HepG2 (cell line): ENCODE measurements at regions not wholly inside any gene's neighbourhood (a gene's known extent, or its start where the extent isn't known, plus 50 kb on each side); places are given as distances from the start of the nearest gene placed in this dataset.

ENCODE experiments used
- TF ChIP-seq, protein P1 (sequence below), 2 experiments: sonication (generic) in 1 of 2; formaldehyde crosslinking in 1 of 2; IDR thresholded peaks; 2 replicates each; pipeline versions ENCODE4 v1.5.1 to v1.6.1; 2011 to 2020; ENCODE audit warnings: borderline replicate concordance in 1 of 2, low read depth in 1 of 2, low read length in 1 of 2, mild to moderate bottlenecking in 1 of 2, missing genetic modification reagents in 1 of 2, moderate library complexity in 1 of 2
- TF ChIP-seq, protein P2 (sequence below): sonication (generic); formaldehyde crosslinking; IDR thresholded peaks from 2 replicates; pipeline ENCODE4 v1.8.1; 2023; ENCODE audit warnings: missing genetic modification reagents, mild to moderate bottlenecking, borderline replicate concordance

DNA sequence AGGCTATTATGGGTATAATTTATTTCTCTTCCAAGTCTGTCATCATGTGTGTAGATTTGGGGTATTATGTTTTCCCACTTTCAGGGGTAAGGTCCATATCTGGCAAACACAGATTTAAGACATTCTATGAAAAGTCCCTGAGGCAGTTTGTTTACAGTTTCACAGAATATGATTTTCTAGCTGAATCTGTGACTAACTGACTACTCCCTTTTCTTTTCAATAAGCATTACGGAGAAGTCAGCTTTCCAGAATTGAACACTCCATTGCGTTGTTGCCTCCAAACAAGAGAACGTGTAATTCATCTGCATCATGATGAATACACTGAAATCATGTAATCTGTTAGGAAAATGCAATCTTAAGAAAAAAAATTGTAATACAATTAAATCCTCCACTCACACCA lies 226.7 kb upstream of the SFRP2 start:
- TF ChIP-seq, protein P1, sequence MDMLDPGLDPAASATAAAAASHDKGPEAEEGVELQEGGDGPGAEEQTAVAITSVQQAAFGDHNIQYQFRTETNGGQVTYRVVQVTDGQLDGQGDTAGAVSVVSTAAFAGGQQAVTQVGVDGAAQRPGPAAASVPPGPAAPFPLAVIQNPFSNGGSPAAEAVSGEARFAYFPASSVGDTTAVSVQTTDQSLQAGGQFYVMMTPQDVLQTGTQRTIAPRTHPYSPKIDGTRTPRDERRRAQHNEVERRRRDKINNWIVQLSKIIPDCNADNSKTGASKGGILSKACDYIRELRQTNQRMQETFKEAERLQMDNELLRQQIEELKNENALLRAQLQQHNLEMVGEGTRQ (IDR thresholded peaks at IDR 0.05; ENCODE audit: low read depth, low read length): no peak
- TF ChIP-seq, protein P1 (CRISPR knock-in tag; IDR thresholded peaks at IDR 0.05; ENCODE audit: borderline replicate concordance): no peak
- TF ChIP-seq, protein P2, sequence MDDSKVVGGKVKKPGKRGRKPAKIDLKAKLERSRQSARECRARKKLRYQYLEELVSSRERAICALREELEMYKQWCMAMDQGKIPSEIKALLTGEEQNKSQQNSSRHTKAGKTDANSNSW: no peak
